ENCODE measurements at regions not wholly inside any gene's neighbourhood (a gene's known extent, or its start where the extent isn't known, plus 50 kb on each side); places are given as distances from the start of the nearest gene placed in this dataset.

GRCh38 chr20:1748777-1749176 is 91.2 kb upstream of the SIRPG start:
- no peak for TF ChIP-seq CTCF (IDR thresholded peaks at IDR 0.05)
- TF ChIP-seq POLR2A (IDR thresholded peaks at IDR 0.05) = no peak

Data from Peyer's patch (tissue), 4 donors.